Duodenal mucosa (tissue), 2 donors: ENCODE measurements at regions not wholly inside any gene's neighbourhood (a gene's known extent, or its start where the extent isn't known, plus 50 kb on each side); places are given as distances from the start of the nearest gene placed in this dataset.

ENCODE experiments used
- H3K27ac ChIP-seq: one replicate; pipeline ENCODE4 v1.7.0; 2013; ENCODE audit warnings: low read depth, low read length
- H3K27me3 ChIP-seq, 2 donors: one replicate each; pipeline ENCODE4 v1.7.0; 2013; ENCODE audit warnings: low read length in 2 of 2, control low read depth in 1 of 2; ENCODE audit not compliant: insufficient read depth in 2 of 2, control insufficient read depth in 1 of 2
- H3K36me3 ChIP-seq, 2 donors: one replicate each; pipeline ENCODE4 v1.7.0; 2013; ENCODE audit warnings: low read length in 2 of 2, control low read depth in 1 of 2; ENCODE audit not compliant: insufficient read depth in 2 of 2, control insufficient read depth in 1 of 2
- H3K4me1 ChIP-seq, 2 donors: one replicate each; pipeline ENCODE4 v1.7.0; 2013; ENCODE audit warnings: low read length in 2 of 2, control low read depth in 1 of 2; ENCODE audit not compliant: insufficient read depth in 2 of 2, control insufficient read depth in 1 of 2
- H3K4me3 ChIP-seq, 2 donors: one replicate each; pipeline ENCODE4 v1.7.0; 2013; ENCODE audit warnings: low read length in 2 of 2, low read depth in 1 of 2
- H3K9ac ChIP-seq, 2 donors: one replicate each; pipeline ENCODE4 v1.7.0; 2013; ENCODE audit warnings: low read length in 2 of 2, low read depth in 1 of 2
- H3K9me3 ChIP-seq, 2 donors: one replicate each; pipeline ENCODE4 v1.7.0; 2013; ENCODE audit warnings: low read length in 2 of 2, control low read depth in 1 of 2; ENCODE audit not compliant: control insufficient read depth in 1 of 2

DNA sequence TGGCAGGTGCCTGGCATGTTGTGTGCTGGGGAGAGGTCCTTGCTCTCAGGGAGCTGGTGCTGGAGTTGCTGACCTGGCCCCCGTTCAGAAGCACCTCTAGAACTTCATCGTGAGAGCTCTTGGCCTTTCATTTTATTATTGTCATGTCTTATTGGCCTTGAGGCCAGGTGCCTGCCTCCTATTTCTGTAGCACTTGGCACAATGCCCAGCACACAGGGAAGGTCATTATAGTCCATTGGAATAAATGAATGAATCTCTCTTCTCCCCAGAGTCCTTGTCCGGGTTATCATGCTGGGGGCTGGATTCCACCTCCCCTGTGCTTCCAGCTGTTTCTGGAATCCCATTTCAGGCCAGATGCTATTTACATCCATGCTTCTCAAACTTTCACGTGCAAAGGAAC is 169.2 kb downstream of the HAPSTR1 start:
- Histone ChIP-seq H3K9ac (no peak overlapping the region), H3K36me3 (no peaks in the 10 kb centered on the region), H3K9me3 (no peaks in the 10 kb centered on the region), H3K4me1 (peaks cover 6 to 8% of the 10 kb centered on the region in 2 donors), H3K4me3 (no peak overlapping the region), H3K27me3 (peaks cover 0 to 6% of the 10 kb centered on the region in 2 donors), H3K27ac (no peak overlapping the region)

- Histone ChIP-seq H3K9ac (no peak overlapping the region), H3K27me3 (peaks cover 0 to 1% of the 10 kb centered on the region in 2 donors), H3K27ac (no peak overlapping the region), H3K36me3 (no peaks in the 10 kb centered on the region), H3K4me1 (peaks cover 6 to 8% of the 10 kb centered on the region in 2 donors), H3K4me3 (no peak overlapping the region), H3K9me3 (no peaks in the 10 kb centered on the region)
These were observed 169.9 kb downstream of the HAPSTR1 start for GRCh38 chr16:9261376-9261775.

DNA sequence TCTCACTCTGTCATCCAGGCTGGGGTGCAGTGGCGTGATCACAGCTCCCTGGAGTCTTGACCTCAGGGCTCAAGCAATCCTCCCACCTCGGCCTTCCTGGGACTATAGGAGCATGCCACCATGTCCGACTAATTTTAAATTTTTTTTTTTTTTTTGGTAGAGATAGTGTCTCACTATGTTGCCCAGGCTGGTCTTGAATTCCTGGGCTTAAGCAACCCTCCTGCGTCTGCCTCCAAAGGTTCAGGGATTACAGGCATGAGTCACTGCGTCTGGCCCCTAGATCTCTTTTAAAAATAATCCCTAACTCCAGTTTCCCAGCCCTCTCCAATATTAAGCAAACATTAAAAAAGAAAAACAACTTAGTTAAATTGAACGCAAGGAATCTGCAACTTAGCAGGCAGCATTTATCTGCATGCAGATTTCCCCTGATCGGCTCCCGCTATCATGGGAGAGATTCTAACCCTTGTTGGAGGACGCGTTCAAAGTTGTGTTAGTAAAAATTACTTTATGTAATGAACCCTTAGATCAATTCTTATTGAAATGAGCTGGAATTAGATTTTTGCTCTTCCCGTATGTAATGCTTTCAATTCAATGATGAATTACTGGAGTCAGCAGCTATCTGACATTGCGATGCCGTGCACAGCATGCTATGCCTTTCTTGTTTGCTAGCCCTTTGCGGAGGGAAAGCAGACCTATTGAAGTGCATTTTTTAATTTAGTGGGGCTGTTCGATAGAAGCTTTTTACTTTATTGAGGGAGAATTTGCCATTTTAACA is 171.7 kb downstream of the HAPSTR1 start:
- H3K27me3 ChIP-seq, result no peaks in the 10 kb centered on the region
- H3K9ac ChIP-seq, result no peak overlapping the region
- no peaks in the 10 kb centered on the region for H3K9me3 ChIP-seq
- H3K27ac ChIP-seq, result no peak overlapping the region
- peaks cover 6 to 8% of the 10 kb centered on the region in 2 donors for H3K4me1 ChIP-seq
- no peaks in the 10 kb centered on the region for H3K36me3 ChIP-seq
- H3K4me3 ChIP-seq, result no peak overlapping the region

DNA sequence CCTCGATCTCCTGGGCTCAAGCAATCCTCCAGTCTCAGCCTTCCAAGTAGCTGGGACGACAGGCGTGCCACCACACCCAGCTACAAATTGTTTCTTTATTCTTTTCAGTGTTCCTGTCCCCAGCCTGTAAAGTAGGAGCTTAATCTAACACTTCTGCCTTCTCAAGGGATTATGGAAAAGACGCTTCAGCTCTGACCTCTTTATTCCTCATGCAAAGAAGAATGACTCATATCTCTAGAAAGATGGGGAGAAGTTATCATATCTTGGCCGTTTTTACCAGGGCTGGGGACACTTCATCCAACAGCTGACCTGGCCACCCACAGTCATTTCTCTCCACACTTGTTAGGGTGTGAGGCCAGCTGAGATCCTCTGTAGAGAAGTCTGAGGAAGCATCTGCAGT is 172.6 kb downstream of the HAPSTR1 start:
- Histone ChIP-seq H3K27me3 (no peaks in the 10 kb centered on the region), H3K9me3 (no peaks in the 10 kb centered on the region), H3K9ac (no peak overlapping the region), H3K4me1 (peaks cover 6 to 8% of the 10 kb centered on the region in 2 donors), H3K36me3 (no peaks in the 10 kb centered on the region), H3K4me3 (no peak overlapping the region), H3K27ac (no peak overlapping the region)

GRCh38 chr16:9268446-9268845 is 177.0 kb downstream of the HAPSTR1 start:
- Histone ChIP-seq H3K27ac (no peak overlapping the region), H3K4me1 (no peaks in the 10 kb centered on the region), H3K27me3 (no peaks in the 10 kb centered on the region), H3K9ac (no peak overlapping the region), H3K36me3 (no peaks in the 10 kb centered on the region), H3K4me3 (no peak overlapping the region), H3K9me3 (no peaks in the 10 kb centered on the region)

- Histone ChIP-seq H3K27me3 (no peaks in the 10 kb centered on the region), H3K36me3 (no peaks in the 10 kb centered on the region), H3K4me3 (no peak overlapping the region), H3K4me1 (peaks cover under 1 to 3% of the 10 kb centered on the region in 2 donors), H3K9ac (no peak overlapping the region), H3K9me3 (no peaks in the 10 kb centered on the region), H3K27ac (no peak overlapping the region)
These were observed 179.0 kb downstream of the HAPSTR1 start for GRCh38 chr16:9270424-9270823.

DNA sequence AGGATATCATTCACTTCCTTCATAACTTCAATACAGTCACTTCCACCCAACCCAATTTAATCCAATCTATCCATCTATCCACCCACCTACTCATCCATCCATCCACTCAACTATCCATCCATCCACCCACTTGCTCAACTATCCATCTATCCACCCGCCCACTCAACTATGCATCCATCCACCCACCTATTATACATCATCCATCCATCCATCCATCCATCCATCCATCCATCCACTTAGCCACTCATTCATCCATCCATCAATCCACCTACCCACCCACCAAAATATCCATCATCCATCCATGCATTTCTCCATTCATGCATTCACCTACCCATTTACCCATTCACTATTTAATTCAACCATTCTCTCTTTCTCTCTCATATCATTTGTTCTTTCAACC is 179.5 kb downstream of the HAPSTR1 start:
- H3K27me3 ChIP-seq, result no peaks in the 10 kb centered on the region
- H3K9ac ChIP-seq, result no peak overlapping the region
- H3K27ac ChIP-seq, result no peak overlapping the region
- H3K4me1 ChIP-seq, result peaks cover 5 to 8% of the 10 kb centered on the region in 2 donors
- H3K36me3 ChIP-seq, result no peaks in the 10 kb centered on the region
- no peak overlapping the region for H3K4me3 ChIP-seq
- H3K9me3 ChIP-seq, result no peaks in the 10 kb centered on the region

DNA sequence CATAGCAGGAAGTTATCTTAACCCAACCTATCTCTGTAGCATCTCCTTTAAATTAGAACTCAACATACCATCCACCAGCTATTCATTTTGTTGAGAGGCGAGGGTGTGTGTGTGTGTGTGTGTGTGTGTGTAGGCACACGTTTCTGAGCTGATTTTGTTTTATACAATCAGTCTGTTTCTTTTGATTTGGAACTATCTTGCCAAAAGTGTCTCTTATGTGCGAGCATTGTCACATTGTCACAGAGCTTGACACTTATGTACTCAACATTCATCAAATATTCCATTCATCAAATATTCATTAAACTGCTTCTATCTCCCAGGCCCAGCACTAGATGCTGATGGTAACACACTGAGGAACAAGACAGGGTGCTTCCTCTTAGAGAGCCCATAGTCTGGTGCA is 180.4 kb downstream of the HAPSTR1 start:
- H3K9ac ChIP-seq, result no peak overlapping the region
- no peaks in the 10 kb centered on the region for H3K27me3 ChIP-seq
- no peak overlapping the region for H3K4me3 ChIP-seq
- H3K27ac ChIP-seq, result no peak overlapping the region
- H3K4me1 ChIP-seq, result peaks cover 9 to 13% of the 10 kb centered on the region in 2 donors
- no peaks in the 10 kb centered on the region for H3K36me3 ChIP-seq
- no peaks in the 10 kb centered on the region for H3K9me3 ChIP-seq

- H3K9ac ChIP-seq, result no peak overlapping the region
- no peaks in the 10 kb centered on the region for H3K9me3 ChIP-seq
- peaks cover 16 to 23% of the 10 kb centered on the region in 2 donors for H3K4me1 ChIP-seq
- H3K27me3 ChIP-seq, result no peaks in the 10 kb centered on the region
- H3K36me3 ChIP-seq, result no peaks in the 10 kb centered on the region
- no peak overlapping the region for H3K27ac ChIP-seq
- no peak overlapping the region for H3K4me3 ChIP-seq
These were observed 183.9 kb downstream of the HAPSTR1 start for GRCh38 chr16:9275377-9275776.

GRCh38 chr16:9275816-9276354 is 184.4 kb downstream of the HAPSTR1 start:
- H3K36me3 ChIP-seq, result no peaks in the 10 kb centered on the region
- peaks cover 19 to 24% of the 10 kb centered on the region in 2 donors for H3K4me1 ChIP-seq
- H3K27me3 ChIP-seq, result no peaks in the 10 kb centered on the region
- no peak overlapping the region for H3K4me3 ChIP-seq
- H3K27ac ChIP-seq, result no peak overlapping the region
- H3K9ac ChIP-seq, result no peak overlapping the region
- H3K9me3 ChIP-seq, result no peaks in the 10 kb centered on the region
